Activated CD8-positive, alpha-beta memory T cell treated with anti-CD3 and anti-CD28 coated beads, Interleukin-2, amount 50 U/mL, for 4 hours (primary cell): ENCODE measurements at regions not wholly inside any gene's neighbourhood (a gene's known extent, or its start where the extent isn't known, plus 50 kb on each side); places are given as distances from the start of the nearest gene placed in this dataset.

ENCODE experiments used
- DNase-seq: peaks from one replicate; pipeline ENCODE4 v3.0.0-alpha.2; 2020

DNA sequence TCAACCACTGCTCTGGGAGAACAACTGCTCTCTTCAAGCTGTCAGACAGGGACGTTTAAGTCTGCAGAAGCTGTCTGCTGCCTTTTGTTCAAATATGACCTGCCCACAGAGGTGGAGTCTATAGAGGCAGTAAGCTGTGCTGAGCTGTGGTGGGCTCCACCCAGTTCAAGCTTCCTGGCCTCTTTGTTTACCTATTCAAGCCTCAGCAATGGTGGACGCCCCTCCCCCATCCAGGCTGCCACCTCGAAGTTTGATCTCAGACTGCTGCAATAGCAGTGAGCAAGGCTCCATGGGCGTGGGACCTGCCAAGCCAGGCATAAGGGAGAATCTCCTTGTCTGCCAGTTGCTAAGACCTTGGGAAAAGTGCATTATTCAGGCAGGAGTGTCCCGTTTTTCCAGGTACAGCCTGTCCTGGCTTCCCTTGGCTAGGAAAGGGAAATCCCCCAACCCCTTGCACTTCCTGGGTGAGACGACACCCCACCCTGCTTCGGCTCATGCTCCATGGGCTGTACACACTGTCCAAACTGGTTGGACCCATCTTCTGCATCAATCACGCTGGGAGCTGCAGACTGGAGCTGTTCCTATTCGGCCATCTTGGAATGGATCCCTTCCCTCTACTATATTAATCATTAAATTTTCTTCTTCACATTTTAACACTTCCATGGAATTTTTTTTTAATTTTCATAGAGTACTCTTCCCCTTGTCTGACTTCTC is 167.0 kb upstream of the UBE2E2 start:
- no peak for DNase-seq

DNA sequence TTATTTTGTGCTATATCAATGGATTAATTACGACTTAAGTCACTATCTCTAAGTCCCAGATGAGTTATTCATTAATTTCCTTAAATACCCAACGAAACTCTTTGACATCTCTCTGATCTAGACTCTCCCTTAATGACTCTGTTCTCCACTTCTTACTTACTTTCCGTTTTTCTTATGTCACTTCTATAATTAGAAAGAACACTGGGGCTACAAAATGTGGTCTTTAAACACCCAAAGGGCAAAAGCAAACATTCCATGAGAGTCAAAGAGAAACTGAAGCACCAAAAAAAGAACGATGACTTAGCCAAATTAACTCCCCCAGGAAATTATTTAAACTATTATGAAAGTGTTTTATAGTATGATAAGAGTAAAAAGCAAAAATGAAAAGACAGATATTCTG is 166.4 kb upstream of the UBE2E2 start:
- no peak for DNase-seq

DNA sequence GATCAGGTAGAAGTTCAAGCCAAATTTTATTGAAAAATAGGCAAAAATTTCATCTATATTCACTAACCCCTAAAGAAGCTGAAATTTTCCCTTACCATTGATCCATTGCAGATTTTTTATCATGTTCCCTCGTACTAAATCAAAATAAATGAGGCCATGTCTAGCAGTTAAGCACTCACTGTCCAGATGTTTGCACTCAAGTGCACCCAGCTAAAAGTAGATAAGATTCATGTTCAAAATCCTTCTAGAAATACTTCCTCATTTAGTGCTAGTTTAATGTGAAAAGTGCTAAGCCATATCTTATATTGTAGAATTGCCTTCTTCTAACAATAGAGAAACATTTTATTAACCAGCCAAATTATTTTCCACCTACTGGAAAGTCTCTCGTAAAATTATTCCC is 164.7 kb upstream of the UBE2E2 start:
- no peak for DNase-seq

DNA sequence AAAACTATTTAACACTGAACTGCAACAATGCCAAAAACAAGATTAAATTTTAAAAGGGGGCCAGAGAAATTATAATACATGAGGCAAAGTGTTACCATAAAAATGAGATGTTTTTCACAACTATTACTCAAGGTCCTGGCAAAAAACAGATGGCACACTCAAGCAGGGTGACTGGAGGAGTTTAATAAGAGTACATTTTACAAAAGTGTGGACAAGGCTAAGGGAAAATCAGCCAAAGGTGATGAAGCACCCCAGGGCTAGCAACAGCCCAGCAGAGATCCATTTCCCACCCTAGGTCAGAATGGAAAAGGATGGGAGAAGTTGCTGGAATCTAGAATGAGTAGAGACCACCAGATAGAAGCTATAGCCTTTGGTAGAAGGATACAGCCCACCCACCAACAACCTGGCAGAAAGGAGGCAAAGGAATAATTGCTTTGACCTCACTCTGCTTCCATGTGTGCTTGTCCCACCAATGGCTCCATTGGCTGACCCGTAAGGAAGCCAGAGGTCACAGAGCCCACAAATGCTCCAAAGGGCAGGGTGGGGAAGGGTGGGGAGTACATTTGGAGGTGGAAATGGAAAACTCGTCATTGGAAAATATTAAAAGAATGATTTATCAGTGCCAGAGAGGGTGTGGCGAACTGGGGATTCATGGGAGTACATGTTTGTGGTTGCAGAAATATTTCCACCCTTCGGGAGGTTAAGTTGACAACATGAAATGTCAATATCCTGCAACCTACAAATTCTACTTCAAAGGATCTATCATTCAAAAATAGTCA is 161.0 kb upstream of the UBE2E2 start:
- DNase-seq = no peak

DNA sequence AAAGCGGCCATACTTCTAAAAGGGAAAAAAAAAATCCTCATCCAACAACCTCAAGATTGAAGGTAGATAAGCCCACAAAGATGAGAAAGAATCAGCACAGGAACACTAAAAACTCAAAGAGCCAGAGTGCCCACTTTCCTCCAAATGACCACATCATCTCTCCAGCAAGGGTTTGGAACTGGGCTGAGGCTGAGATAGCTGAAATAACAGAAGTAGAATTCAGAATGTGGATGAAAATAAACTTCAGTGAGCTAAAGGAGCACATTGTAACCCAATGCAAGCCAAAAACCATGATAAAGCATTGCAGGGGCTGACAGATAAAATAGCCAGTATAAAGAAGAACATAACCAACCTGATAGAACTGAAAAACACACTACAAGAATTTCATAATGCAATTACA is 158.7 kb upstream of the UBE2E2 start:
- no peak for DNase-seq

DNA sequence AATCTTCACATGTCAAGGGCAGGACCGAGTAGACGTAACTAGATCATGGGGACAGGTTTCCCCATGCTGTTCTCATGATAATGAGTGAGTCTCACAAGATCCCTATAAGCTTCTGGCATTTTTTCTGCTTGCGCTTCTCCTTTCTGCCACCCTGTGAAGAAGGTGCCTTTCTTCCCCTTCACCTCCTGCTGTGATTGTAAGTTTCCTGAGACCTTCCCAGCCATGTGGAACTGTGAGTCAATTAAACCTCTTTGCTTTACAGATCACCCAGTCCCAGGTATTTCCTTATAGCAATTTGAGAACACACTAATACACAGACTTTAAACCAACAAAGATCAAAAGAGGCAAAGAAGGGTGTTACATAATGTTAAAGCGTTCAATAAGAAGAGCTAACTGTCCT is 156.6 kb upstream of the UBE2E2 start:
- no peak for DNase-seq

DNA sequence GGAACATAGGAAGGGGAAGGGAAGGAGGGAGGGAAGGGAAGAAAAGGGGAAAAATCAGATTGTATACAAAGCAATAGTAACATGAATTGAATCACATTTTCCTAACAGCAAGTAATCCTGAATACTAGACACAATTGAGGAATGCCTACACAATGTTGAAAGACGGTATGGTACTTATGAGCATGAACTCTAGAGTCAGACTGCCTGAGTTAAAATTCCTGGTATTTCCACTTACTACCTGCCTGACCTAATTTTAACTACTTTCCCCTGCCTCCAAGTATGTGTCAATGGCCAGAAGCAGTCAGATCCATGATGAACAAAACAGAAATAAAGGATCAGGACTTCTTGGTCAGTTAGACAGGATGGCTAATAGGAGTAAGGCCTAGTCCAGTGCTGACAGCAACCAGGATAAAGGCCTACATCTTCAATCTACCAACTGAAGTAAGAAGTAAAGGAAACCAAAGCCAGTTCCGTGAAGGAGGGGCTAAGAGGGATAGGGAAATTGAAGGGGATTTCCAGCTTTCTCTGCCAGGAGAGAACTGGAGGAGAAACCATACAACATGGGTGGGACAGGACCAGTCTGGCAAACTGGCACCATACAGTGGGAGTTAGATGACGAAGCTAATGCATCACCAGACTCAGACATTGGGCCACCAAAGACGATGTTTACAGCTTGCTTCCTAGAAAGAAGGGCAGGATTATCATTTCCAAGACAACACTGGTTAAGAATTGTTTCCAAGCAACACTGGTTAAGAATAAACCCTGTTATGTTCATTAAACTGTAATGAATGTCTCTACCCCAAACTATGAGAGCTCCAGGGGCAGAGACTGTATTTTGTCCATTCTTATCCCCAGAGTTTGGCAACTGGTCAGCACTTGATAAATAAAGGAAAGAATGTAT is 151.6 kb upstream of the UBE2E2 start:
- no peak for DNase-seq

DNA sequence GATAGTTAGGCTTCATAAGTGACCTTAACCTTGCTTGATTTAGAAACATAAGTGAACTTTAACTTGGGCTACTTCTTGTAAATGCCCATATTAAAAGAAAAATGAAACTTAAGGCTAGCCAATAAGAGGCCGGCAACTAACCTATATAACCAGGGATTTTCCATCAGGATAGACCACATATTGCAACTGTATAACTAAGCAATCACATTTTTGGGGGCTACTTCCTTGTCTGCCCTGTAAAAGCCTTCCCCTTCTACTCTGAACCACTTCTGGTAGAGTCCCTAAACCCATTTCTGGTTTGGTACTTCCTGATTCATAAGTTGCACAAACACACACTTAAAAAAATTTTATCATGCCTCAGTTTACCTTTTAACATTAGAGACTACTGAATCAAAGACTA is 150.9 kb upstream of the UBE2E2 start:
- DNase-seq = no peak

DNA sequence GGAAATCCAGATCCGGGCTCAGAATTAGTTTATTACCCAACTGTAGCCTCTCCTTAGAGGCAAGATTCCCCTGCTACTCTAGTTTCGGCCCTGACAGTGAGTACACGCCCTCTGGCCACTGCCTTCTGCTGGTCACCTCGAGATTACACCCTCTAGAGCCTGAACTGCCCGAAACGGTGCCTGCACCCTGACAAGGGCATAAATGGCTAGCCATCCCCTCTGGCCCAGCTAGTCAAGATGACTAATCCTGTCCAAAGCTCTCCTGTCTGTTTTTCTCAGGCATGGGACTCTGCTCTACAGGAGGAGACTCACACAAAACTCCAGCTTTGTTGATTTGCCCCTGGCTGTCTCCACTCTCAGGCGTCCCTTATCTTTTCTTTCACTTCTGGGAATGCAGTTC is 150.5 kb upstream of the UBE2E2 start:
- DNase-seq = no peak

DNA sequence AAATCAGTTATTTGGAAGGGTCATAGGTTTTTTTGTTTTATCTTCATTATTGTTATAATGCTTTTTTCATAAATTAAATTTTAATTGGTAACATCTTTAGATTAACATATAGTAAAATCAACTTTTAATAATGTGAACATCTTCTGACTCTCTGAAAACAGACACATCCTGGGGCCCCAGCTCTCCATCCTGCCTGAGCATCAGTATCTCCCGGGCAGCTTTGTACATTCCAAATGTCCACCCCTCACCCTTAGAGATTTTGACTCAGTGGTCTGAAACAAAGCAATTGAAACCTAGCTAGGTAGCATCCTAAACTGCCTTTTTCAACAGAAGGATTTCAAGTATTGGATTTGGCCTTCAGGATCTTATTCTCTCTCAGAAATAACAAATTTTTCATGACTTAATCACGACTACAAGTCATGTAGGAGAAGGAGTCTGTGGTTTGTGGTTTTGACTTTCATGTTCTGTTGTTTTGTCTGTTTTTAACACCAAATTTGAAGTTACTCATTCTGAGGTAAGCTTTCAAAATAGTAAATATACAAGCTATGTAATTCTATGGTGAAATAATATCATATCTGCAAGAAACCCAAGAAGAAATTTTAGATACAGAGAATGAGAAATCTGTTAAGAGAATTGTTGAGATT is 147.3 kb upstream of the UBE2E2 start:
- DNase-seq = no peak

DNA sequence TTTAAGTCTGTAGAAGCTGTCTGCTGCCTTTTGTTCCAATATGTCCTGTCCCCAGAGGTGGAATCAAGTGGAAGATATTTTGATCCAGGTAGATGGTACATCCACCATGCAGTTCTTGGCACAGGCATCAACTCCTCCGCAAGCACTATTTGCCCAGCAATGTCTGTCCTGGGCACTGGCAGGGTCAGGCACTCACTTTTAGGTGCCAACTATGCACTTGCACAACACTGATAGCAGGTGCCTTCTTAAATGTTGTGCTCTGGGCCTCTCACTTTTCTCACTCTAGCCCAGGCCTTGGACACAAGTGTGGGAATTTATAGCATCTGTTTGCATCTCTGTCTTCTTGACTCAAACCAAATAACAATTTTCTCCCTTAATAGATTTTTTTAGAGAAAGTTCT is 140.5 kb upstream of the UBE2E2 start:
- no peak for DNase-seq

DNA sequence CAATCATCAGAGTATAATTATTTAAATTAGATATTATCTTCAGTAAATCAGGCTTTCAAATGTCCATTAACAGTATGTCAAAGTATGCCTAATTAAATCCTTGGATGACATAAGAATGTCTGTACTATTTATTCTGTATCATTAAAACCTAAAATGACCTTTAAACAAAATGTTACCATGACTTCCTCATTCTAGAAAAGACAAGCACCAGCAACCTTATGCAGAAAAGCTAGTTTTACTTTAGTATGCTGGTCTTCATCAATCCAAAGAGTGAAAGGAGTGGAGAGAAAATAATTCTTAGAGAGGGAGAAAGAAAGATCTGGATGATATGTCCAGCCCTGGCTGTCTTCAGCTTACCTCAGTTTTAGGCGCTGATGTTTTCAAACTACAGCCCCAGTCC is 140.1 kb upstream of the UBE2E2 start:
- DNase-seq = no peak

DNA sequence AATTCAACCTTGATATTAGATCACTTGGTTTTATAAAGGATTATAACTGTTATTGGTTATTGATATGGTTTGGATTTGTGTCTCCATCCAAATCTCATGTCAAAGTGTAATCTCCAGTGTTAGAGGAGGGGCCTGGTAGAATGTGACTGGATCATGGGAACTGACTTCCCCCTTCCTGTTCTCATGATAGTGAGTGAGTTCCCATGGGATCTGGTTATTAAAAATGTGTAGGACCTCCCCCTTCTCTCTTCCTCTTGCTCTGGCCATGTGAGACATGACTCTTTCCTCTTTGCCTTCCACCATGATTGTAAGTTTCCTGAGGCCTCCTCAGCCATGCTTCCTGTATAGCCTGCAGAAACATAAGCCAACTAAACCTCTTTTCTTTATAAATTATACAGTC is 136.0 kb upstream of the UBE2E2 start:
- no peak for DNase-seq

DNA sequence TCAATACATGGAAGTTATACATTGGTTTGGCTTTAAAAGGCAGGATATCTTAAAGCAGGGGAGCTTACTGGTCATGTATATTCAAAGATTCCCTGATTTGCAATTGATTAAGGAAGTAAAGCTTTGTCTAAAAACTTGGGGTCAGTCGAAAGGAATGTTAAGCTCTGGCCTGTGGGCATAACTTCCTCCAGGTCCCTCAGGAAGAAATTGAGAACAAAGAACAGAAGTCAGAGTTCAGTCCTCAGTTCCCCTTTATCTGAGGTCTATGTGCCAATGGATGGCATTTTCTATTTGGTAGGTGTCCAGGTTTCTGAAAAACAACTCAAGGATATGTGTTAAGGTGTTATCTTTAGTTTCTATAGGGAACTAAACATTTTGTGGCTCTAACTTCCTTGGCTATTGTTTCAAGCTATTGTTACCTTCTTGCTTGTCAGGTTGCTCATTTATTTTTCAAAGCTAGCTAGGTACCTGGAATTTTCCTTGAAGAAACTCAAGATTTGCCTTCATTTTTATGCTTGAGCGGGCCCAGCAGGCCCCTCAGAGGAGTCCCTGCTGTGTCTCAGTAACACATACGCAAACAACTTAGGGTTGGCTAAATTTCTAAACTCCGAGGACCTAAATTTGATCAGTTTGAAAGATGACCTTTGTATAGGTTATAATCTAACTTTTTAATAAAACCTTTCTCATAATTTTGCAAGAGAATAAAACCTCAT is 135.0 kb upstream of the UBE2E2 start:
- no peak for DNase-seq

DNA sequence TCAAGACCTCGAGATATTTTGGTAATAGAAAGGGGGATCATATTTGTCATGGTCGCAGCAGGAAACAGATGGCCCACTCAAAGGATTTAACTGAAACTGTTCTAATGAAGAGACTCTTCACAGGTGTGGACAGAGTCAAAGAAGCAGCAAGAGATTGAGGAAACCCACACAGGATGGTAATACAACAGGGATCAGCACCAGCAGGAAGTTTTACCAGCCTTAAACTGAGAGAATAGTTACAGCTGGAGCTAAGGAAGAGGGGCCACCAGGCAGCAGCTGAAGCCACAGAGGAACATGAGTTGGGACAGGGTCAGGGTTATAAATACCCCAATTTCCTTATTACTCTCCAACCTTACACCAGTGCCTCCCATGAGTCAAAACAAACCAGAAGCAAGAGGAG is 131.8 kb upstream of the UBE2E2 start:
- no peak for DNase-seq

DNA sequence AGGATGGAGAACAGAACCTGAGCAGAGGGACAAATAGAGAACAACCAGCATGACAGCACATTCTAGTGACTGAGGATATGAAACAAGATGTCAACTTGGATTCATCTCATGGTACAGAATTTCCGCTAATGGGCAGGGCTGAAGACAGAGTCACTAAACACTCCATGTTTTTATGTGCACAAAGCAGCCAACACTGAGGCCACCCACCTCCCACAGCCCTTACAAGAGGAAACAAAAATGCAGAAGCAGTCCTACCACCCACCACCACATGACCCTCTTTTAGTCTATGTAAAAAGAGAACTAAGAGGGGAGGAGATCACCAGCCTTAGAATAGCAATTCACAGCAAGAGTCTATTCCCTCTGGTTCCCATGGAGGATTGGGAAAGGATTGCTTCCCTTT is 131.4 kb upstream of the UBE2E2 start:
- no peak for DNase-seq

DNA sequence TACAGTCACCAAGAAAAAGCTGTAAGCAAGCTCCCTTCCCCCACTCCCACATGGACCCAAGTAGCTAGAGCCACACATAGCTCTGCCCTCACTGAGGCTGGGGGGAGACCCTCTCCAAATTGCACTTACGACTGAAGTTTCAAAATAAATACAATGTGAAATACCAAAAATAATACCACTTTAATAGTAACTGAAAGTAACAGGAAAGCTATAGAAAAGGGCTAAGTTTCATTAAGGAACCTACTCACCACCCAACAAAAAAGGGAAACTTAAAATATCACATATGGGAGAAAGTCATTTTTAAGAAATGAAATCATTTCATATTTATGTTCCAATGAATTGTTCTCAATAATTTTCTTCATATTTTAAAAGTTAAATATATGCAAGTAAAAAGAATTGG is 130.4 kb upstream of the UBE2E2 start:
- no peak for DNase-seq

DNA sequence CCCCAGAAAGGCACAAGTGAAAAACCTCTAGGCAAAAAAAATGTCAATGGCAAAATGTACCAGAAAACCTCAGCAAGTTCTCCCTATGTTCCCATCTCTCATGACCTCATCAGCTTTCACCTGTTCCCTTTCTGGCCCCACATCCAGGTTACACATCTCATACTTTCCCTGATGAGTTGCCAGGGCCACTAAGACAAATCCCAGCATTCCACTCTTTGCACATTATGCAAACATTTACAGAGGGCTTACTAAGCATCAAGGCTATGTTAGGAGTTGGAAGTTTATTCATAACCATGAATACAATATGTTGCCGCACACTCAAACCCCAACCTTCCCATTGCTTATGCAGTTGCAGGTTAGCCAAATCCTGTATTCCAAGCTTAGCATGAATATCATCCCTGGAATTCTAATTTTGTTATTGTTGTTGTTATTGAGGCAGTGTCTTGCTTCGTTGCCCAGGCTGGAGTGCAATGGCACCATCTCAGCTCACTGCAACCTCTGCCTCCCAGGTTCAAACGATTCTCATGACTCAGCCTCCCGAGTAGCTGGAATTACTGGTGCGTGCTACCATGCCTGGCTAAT is 129.3 kb upstream of the UBE2E2 start:
- DNase-seq = no peak

DNA sequence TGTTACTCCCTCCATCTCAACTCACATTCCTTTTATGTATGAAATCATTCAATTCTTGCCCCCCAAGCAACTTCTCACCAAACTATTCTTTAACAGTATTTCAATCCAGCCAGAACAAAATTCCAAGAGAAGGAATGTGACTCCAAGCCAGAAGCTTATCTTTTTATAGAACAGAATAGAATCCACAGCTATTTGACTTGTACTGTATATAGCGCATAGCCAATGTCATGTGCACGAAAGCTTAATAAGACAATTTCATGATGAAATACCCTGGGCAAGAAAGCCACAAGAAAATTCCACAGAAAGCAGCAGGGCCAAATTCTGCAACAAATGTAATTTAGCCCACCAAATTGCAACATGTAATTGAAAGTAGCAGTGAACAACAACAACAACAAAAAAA is 127.6 kb upstream of the UBE2E2 start:
- no peak for DNase-seq

DNA sequence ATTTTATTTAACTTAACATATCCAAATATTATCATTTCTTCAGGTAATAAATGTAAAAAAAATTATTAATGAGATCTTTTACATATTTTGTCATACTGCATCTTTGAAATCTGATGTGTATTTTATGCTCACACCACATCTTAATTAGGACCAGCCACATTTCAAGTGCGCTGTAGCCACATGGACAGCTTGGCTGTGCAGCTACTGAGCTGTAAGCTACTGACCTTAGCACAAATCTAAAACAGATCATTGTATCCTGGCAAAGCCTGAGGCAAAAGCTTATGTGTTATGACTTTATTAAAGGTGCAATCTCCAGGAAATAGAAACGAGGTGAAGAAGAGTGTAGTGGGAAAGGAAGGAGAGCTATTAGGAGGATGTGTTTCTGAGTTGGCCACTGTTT is 126.7 kb upstream of the UBE2E2 start:
- DNase-seq = no peak

DNA sequence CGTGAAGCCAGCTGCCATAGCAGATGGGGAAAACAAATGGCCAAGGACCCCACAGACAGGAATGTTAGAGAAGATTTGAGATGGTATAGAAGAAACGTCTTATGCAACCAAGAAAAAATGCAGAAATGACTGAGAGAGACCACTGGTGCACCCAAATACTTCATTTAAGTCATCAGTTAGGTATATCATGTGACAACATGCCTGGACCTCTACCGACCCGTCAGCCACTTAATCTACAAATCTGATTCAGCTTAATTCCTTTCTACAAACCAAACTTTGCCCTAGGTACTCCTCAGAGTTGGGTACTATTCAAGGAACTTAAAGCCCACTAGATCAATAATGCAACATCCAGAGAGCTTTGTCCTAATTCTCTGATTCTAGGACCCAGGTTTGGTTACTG is 126.0 kb upstream of the UBE2E2 start:
- DNase-seq = no peak

DNA sequence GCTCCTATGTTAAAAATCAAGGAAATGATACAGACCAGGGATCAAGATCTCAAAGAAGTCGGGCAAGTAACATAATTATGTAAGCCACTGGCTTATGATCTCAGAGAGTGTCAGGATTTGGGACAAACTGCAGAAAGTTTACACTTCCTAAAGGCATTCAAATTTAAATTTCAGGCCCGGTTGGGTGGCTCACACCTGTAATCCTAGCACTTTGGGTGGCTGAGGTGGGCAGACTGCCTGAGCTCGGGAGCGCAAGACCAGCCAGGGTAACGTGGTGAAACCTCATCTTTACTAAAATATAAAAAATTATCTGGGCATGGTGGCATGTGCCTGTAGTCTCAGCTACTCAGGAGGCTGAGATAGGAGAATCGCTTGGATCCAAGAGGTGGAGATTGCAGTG is 124.4 kb upstream of the UBE2E2 start:
- no peak for DNase-seq
